Inflammatory macrophage treated with lipopolysaccharide for 1 hour (primary cell): ENCODE measurements at regions not wholly inside any gene's neighbourhood (a gene's known extent, or its start where the extent isn't known, plus 50 kb on each side); places are given as distances from the start of the nearest gene placed in this dataset.
"Not testable (repeated sequence)": the region's sequence is repeated elsewhere in the genome, so short reads cannot be mapped to it uniquely, and the experiment has no call there.

Experiments
- DNase-seq, 2 donors: peaks; one replicate each; pipeline ENCODE4 v3.0.0-alpha.2; 2020 to 2022

GRCh38 chr14:70269582-70269981, 80.8 kb upstream of the SLC8A3 start:
- no peak for DNase-seq

- no peak for DNase-seq
Observed at GRCh38 chr14:70268760-70269159, 80.0 kb upstream of the SLC8A3 start.

- DNase-seq: no peak
Observed at GRCh38 chr14:70266157-70266556, 77.4 kb upstream of the SLC8A3 start.

- DNase-seq: no peak
Observed at GRCh38 chr14:70265422-70265821, 76.7 kb upstream of the SLC8A3 start.

GRCh38 chr14:70259420-70259819, 70.7 kb upstream of the SLC8A3 start:
- DNase-seq: no peak

- peak in 1 of 2 donors; percentile 26 for DNase-seq
Observed at GRCh38 chr14:70257526-70257925, 68.8 kb upstream of the SLC8A3 start.

- DNase-seq: no peak
Observed at GRCh38 chr14:70256601-70257000, 67.8 kb upstream of the SLC8A3 start.

- DNase-seq: not testable (repeated sequence)
Observed at GRCh38 chr14:70255071-70256057, 66.6 kb upstream of the SLC8A3 start.

- peak in 1 of 2 donors; percentile 7 for DNase-seq
Observed at GRCh38 chr14:70254476-70254961, 65.8 kb upstream of the SLC8A3 start.

- DNase-seq: not testable (repeated sequence)
Observed at GRCh38 chr14:70253547-70253946, 64.8 kb upstream of the SLC8A3 start.

GRCh38 chr14:70245026-70245425, 56.3 kb upstream of the SLC8A3 start:
- no peak for DNase-seq

- DNase-seq: no peak
Observed at GRCh38 chr14:70239802-70240201, 51.1 kb upstream of the SLC8A3 start.

GRCh38 chr14:70238635-70239034, 49.9 kb upstream of the SLC8A3 start:
- not testable (repeated sequence) for DNase-seq
